IPS DF 6.9 (cell line): ENCODE measurements at regions not wholly inside any gene's neighbourhood (a gene's known extent, or its start where the extent isn't known, plus 50 kb on each side); places are given as distances from the start of the nearest gene placed in this dataset.

ENCODE experiments used
- DNase-seq: peaks from one replicate; pipeline ENCODE4 v3.0.0-alpha.2; 2013; ENCODE audit warnings: low read depth, low spot score
- H3K27ac ChIP-seq: one replicate; pipeline ENCODE4 v1.5.1; 2013; ENCODE audit warnings: low read length, control low read depth
- H3K27me3 ChIP-seq: 2 replicates; pipeline ENCODE4 v1.6.1; 2013; ENCODE audit warnings: mild to moderate bottlenecking, low read length; ENCODE audit not compliant: control insufficient read depth, insufficient read depth
- H3K36me3 ChIP-seq: 2 replicates; pipeline ENCODE4 v1.6.1; 2013; ENCODE audit warnings: low read length; ENCODE audit not compliant: control insufficient read depth, insufficient read depth
- H3K4me1 ChIP-seq: 2 replicates; pipeline ENCODE4 v1.6.1; 2013; ENCODE audit warnings: low read length; ENCODE audit not compliant: control insufficient read depth, insufficient read depth
- H3K4me3 ChIP-seq: 2 replicates; pipeline ENCODE4 v1.5.1; 2013; ENCODE audit warnings: mild to moderate bottlenecking, low read length
- H3K9me3 ChIP-seq: 2 replicates; pipeline ENCODE4 v1.6.1; 2013; ENCODE audit warnings: low read length, inconsistent platforms; ENCODE audit not compliant: control insufficient read depth, insufficient read depth
- WGBS: extraction: QIAGEN DNeasy Blood & Tissue Kit; methylation state at CpG from one replicate; pipeline ENCODE4 v1.1.7; 2013; ENCODE audit warnings: mixed read lengths, missing lambda C conversion rate; ENCODE audit not compliant: insufficient read length, insufficient coverage; 5-methylcytosine and 5-hydroxymethylcytosine counted together

DNA sequence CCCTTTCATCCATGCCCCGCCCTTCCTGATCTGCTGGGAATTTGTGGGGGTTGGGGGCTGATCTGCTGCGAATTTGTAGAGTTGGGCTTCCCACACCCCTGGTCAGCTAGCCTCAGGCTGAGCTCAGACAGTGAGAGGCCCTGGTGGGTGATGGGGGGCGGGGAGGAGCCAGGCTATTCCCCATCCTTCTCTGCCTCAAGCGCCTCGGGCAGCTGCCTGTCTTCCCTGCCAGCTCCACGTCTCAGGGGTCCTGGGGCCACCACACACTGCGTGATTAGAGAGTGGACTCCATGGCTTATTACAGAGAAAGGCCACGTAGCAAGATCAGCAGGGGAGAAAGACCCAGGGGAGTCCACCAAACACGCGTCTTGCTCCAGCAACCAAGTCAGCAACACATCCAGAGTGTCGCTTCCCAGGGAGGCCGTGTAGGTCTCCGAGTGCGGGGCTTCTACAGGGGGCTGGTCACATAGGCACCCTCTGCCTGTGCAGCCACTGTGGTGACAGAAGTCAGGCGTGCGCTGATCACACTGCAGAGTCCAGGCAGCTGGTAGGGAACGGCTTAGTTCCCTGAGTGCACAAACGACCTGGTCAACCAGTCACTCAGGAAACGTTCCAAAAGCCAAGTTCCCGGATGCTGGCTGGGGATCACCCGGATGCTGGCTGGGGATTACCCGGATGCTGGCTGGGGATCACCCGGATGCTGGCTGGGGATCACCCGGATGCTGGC, 254.4 kb upstream of the SFSWAP start:
- H3K4me3 ChIP-seq = no peak overlapping the region
- no peaks in the 10 kb centered on the region for H3K36me3 ChIP-seq
- no peak for DNase-seq
- no peak overlapping the region for H3K27ac ChIP-seq
- WGBS = no CpG with 5 or more reads among the region's 24 CpGs
- no peaks in the 10 kb centered on the region for H3K27me3 ChIP-seq
- no peaks in the 10 kb centered on the region for H3K4me1 ChIP-seq
- no peaks in the 10 kb centered on the region for H3K9me3 ChIP-seq

DNA sequence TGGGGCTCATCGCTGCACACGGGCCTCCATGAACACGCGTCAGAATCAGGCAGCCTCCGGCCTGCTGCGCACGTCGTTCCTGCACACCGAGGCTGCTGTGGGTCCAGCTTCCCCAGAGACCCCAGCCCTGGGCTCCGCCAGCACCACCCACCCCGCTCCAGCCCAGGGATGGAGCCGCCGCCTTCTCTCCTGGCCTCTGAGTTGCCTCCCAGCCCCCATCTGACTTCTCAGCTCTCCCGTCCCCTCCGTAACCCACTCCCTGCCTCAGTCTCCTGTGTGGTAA, 253.9 kb upstream of the SFSWAP start:
- Histone ChIP-seq H3K4me3 (no peak overlapping the region), H3K27ac (no peak overlapping the region), H3K9me3 (no peaks in the 10 kb centered on the region), H3K36me3 (no peaks in the 10 kb centered on the region), H3K27me3 (no peaks in the 10 kb centered on the region), H3K4me1 (no peaks in the 10 kb centered on the region)
- DNase-seq = no peak
- WGBS = no CpG with 5 or more reads among the region's 15 CpGs

DNA sequence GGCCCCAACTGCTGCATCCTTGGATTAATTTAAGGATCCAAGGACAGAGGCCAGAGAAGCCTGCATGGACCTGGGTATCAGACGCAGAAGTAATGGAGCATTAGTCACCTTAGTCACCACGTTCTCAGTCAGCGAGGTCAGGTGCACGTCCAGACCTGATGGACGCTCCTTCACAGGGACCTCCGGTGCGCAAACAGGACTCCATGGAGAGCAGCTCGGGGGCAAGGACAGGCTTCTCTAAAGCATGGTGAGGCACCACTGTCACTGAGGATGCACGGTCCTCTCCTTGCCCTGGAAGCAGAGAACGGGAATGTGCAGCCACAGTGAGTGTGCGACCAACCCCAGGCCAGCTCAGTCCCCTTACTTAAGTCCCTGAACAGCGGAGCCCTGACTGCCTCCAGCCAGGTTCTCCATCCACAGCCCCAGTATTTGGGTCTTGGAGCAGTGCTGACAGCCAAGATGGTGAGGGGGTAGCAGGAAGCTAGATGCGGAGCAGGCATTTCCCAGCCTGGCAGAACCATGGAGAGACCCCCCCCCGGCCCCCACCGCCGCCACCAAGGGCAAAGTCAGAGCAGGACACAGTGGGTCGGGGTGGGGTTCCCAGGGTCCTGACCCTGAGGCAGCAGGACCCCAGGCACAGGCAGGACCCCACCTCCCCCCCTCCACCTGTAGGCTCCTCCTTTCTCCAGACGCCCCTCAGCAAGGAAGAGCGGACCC, 253.4 kb upstream of the SFSWAP start:
- Histone ChIP-seq H3K4me1 (no peaks in the 10 kb centered on the region), H3K9me3 (no peaks in the 10 kb centered on the region), H3K36me3 (no peaks in the 10 kb centered on the region), H3K4me3 (no peak overlapping the region), H3K27ac (no peak overlapping the region), H3K27me3 (no peaks in the 10 kb centered on the region)
- DNase-seq = no peak
- no CpG with 5 or more reads among the region's 19 CpGs for WGBS

- no CpG with 5 or more reads among the region's 9 CpGs for WGBS
- H3K27ac ChIP-seq = no peak overlapping the region
- H3K4me3 ChIP-seq = no peak overlapping the region
- H3K27me3 ChIP-seq = no peaks in the 10 kb centered on the region
- H3K9me3 ChIP-seq = no peaks in the 10 kb centered on the region
- H3K4me1 ChIP-seq = no peaks in the 10 kb centered on the region
- H3K36me3 ChIP-seq = no peaks in the 10 kb centered on the region
- no peak for DNase-seq
Observed at GRCh38 chr12:131458048-131458374, 252.9 kb upstream of the SFSWAP start.

GRCh38 chr12:131458931-131459772, 251.7 kb upstream of the SFSWAP start:
- H3K9me3 ChIP-seq = no peaks in the 10 kb centered on the region
- no CpG with 5 or more reads among the region's 31 CpGs for WGBS
- H3K27ac ChIP-seq = no peak overlapping the region
- H3K36me3 ChIP-seq = no peaks in the 10 kb centered on the region
- no peaks in the 10 kb centered on the region for H3K4me1 ChIP-seq
- DNase-seq = no peak
- H3K4me3 ChIP-seq = no peak overlapping the region
- no peaks in the 10 kb centered on the region for H3K27me3 ChIP-seq

GRCh38 chr12:131459773-131460365, 251.0 kb upstream of the SFSWAP start:
- DNase-seq = no peak
- no peaks in the 10 kb centered on the region for H3K27me3 ChIP-seq
- H3K4me1 ChIP-seq = no peaks in the 10 kb centered on the region
- WGBS = no CpG with 5 or more reads among the region's 21 CpGs
- H3K36me3 ChIP-seq = no peaks in the 10 kb centered on the region
- H3K27ac ChIP-seq = no peak overlapping the region
- no peaks in the 10 kb centered on the region for H3K9me3 ChIP-seq
- H3K4me3 ChIP-seq = no peak overlapping the region

DNA sequence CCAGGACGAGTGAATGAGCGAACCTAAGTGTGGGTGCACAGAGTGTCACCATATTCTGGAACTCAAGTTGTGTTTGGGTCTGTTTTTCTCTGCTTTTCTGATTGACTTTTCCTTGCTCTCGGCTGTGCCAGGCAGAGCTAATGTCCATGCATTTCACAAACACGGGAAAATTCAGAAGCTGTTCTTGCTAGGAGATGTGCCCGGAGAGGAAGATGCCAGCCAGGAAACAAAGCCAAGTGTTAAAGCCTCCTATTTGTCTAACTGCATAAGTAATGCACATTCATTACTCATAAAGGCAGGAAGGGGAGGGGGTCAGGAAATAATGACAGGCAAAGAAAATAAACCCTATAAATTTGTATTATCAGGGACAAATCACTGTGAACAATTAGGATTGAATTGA, 250.4 kb upstream of the SFSWAP start:
- no peaks in the 10 kb centered on the region for H3K36me3 ChIP-seq
- H3K4me3 ChIP-seq = no peak overlapping the region
- no peaks in the 10 kb centered on the region for H3K4me1 ChIP-seq
- H3K27ac ChIP-seq = no peak overlapping the region
- DNase-seq = no peak
- no CpG with 5 or more reads among the region's 5 CpGs for WGBS
- no peaks in the 10 kb centered on the region for H3K27me3 ChIP-seq
- no peaks in the 10 kb centered on the region for H3K9me3 ChIP-seq

- Histone ChIP-seq H3K36me3 (no peaks in the 10 kb centered on the region), H3K27ac (no peak overlapping the region), H3K4me1 (no peaks in the 10 kb centered on the region), H3K9me3 (no peaks in the 10 kb centered on the region), H3K4me3 (no peak overlapping the region), H3K27me3 (no peaks in the 10 kb centered on the region)
- WGBS = no CpG with 5 or more reads among the region's 2 CpGs
- no peak for DNase-seq
Observed at GRCh38 chr12:131461096-131461495, 249.8 kb upstream of the SFSWAP start.

DNA sequence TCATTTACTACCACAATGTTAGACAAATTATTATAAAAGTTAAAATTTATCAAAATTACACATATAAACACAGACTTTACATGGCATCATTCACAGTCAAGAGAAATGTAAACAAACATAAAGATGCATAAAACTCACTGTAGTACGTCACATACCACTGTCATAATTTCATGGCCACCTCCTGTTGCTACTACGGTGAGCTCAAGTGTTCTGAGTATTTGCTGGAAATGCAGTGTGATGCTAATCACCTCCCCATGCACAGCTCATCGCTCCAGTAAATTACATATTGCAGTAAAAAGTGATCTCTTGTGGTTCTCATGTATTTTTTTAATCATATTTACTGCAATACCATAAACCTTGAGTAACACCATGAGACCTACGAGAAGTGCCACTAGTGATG, 247.7 kb upstream of the SFSWAP start:
- Histone ChIP-seq H3K9me3 (no peaks in the 10 kb centered on the region), H3K36me3 (no peaks in the 10 kb centered on the region), H3K27ac (no peak overlapping the region), H3K4me1 (no peaks in the 10 kb centered on the region), H3K27me3 (no peaks in the 10 kb centered on the region), H3K4me3 (no peak overlapping the region)
- no CpG with 5 or more reads among the region's 4 CpGs for WGBS
- no peak for DNase-seq

GRCh38 chr12:131464081-131464480, 246.8 kb upstream of the SFSWAP start:
- no peaks in the 10 kb centered on the region for H3K36me3 ChIP-seq
- no peak overlapping the region for H3K4me3 ChIP-seq
- no peak for DNase-seq
- H3K27ac ChIP-seq = no peak overlapping the region
- no CpG with 5 or more reads among the region's 1 CpG for WGBS
- no peaks in the 10 kb centered on the region for H3K4me1 ChIP-seq
- H3K27me3 ChIP-seq = no peaks in the 10 kb centered on the region
- no peaks in the 10 kb centered on the region for H3K9me3 ChIP-seq
